GM23248 (cell line): ENCODE measurements at regions not wholly inside any gene's neighbourhood (a gene's known extent, or its start where the extent isn't known, plus 50 kb on each side); places are given as distances from the start of the nearest gene placed in this dataset.

Experiments
- EZH2 ChIP-seq: fragments of 200-600 bp; sonication (generic); IDR thresholded peaks from 2 replicates; pipeline ENCODE4 v1.6.1; 2018; ENCODE audit warnings: antibody characterized with exemption, mild to moderate bottlenecking; ENCODE audit not compliant: insufficient read depth, poor library complexity, severe bottlenecking
- EZH2phosphoT487 ChIP-seq: fragments of 200-600 bp; sonication (generic); IDR thresholded peaks from 2 replicates; pipeline ENCODE4 v1.6.1; 2018; ENCODE audit warnings: antibody characterized with exemption, moderate library complexity, mild to moderate bottlenecking, low read depth; ENCODE audit not compliant: insufficient read depth

GRCh38 chr18:24799176-24799575 lies 338.7 kb downstream of the HRH4 start:
- no peak for TF ChIP-seq EZH2
- no peak for TF ChIP-seq EZH2phosphoT487
